Daoy (cell line): ENCODE measurements at regions not wholly inside any gene's neighbourhood (a gene's known extent, or its start where the extent isn't known, plus 50 kb on each side); places are given as distances from the start of the nearest gene placed in this dataset.
"Not testable (repeated sequence)": the region's sequence is repeated elsewhere in the genome, so short reads cannot be mapped to it uniquely, and the experiment has no call there.

Source experiments
- DNase-seq: peaks from one replicate; pipeline ENCODE4 v3.0.0-alpha.2; 2015; ENCODE audit warnings: low read depth

GRCh38 chr5:126000507-126000906 lies 422.7 kb upstream of the GRAMD2B start:
- no peak for DNase-seq

- DNase-seq, result peak; percentile 84
These were observed 420.8 kb upstream of the GRAMD2B start for GRCh38 chr5:126002222-126002897.

GRCh38 chr5:126003309-126003708 lies 419.9 kb upstream of the GRAMD2B start:
- DNase-seq, result peak; percentile 86

- DNase-seq, result no peak
These were observed 418.6 kb upstream of the GRAMD2B start for GRCh38 chr5:126004636-126005035.

- no peak for DNase-seq
These were observed 415.4 kb upstream of the GRAMD2B start for GRCh38 chr5:126007841-126008240.

GRCh38 chr5:126009566-126009965 lies 413.6 kb upstream of the GRAMD2B start:
- no peak for DNase-seq

GRCh38 chr5:126011526-126011925 lies 411.7 kb upstream of the GRAMD2B start:
- not testable (repeated sequence) for DNase-seq

- DNase-seq, result no peak
These were observed 408.5 kb upstream of the GRAMD2B start for GRCh38 chr5:126014676-126015075.

GRCh38 chr5:126015235-126016181 lies 407.7 kb upstream of the GRAMD2B start:
- peak; percentile 63 for DNase-seq

- no peak for DNase-seq
These were observed 407.0 kb upstream of the GRAMD2B start for GRCh38 chr5:126016256-126016655.

GRCh38 chr5:126017096-126017495 lies 406.1 kb upstream of the GRAMD2B start:
- DNase-seq, result no peak

- no peak for DNase-seq
These were observed 402.4 kb upstream of the GRAMD2B start for GRCh38 chr5:126020770-126021169.

- DNase-seq, result no peak
These were observed 399.2 kb upstream of the GRAMD2B start for GRCh38 chr5:126023994-126024441.

- no peak for DNase-seq
These were observed 396.1 kb upstream of the GRAMD2B start for GRCh38 chr5:126027149-126027548.

- DNase-seq, result no peak
These were observed 395.6 kb upstream of the GRAMD2B start for GRCh38 chr5:126027652-126028051.

- DNase-seq, result no peak
These were observed 394.9 kb upstream of the GRAMD2B start for GRCh38 chr5:126028336-126028735.

GRCh38 chr5:126029282-126029681 lies 393.9 kb upstream of the GRAMD2B start:
- DNase-seq, result not testable (repeated sequence)

- no peak for DNase-seq
These were observed 392.5 kb upstream of the GRAMD2B start for GRCh38 chr5:126030698-126031097.

GRCh38 chr5:126031989-126032716 lies 391.1 kb upstream of the GRAMD2B start:
- DNase-seq, result peak; percentile 75

GRCh38 chr5:126043688-126044087 lies 379.5 kb upstream of the GRAMD2B start:
- peak; percentile 54 for DNase-seq

- peak; percentile 84 for DNase-seq
These were observed 379.0 kb upstream of the GRAMD2B start for GRCh38 chr5:126044111-126044668.
